HepG2 (cell line): ENCODE measurements at regions not wholly inside any gene's neighbourhood (a gene's known extent, or its start where the extent isn't known, plus 50 kb on each side); places are given as distances from the start of the nearest gene placed in this dataset.

Experiments used
- ATAD3A ChIP-seq: sonication (generic); formaldehyde crosslinking; IDR thresholded peaks from 2 replicates; pipeline ENCODE4 v1.4.0; 2020; ENCODE audit warnings: missing genetic modification reagents
- CENPX ChIP-seq: sonication (generic); formaldehyde crosslinking; IDR thresholded peaks from 2 replicates; pipeline ENCODE4 v1.9.0; 2021; ENCODE audit warnings: mild to moderate bottlenecking, missing genetic modification reagents, moderate library complexity
- GABPB1 ChIP-seq: IDR thresholded peaks from 2 replicates; pipeline ENCODE4 v1.6.1; 2016; ENCODE audit warnings: mild to moderate bottlenecking, missing genetic modification reagents, moderate library complexity, missing compliant biosample characterization
- JUNB ChIP-seq: sonication (generic); formaldehyde crosslinking; IDR thresholded peaks from 2 replicates; pipeline ENCODE4 v1.8.0; 2022; ENCODE audit warnings: missing genetic modification reagents, mild to moderate bottlenecking, borderline replicate concordance
- KMT2B ChIP-seq: IDR thresholded peaks from 2 replicates; pipeline ENCODE4 v1.6.1; 2016; ENCODE audit warnings: missing genetic modification reagents, missing compliant biosample characterization
- MEIS1 ChIP-seq: sonication (generic); formaldehyde crosslinking; IDR thresholded peaks from 2 replicates; pipeline ENCODE4 v1.9.0; 2021; ENCODE audit warnings: mild to moderate bottlenecking, missing genetic modification reagents, moderate library complexity, borderline replicate concordance
- MTF2 ChIP-seq: sonication (generic); formaldehyde crosslinking; IDR thresholded peaks from 2 replicates; pipeline ENCODE4 v1.5.0; 2020; ENCODE audit warnings: missing genetic modification reagents, borderline replicate concordance
- SRF ChIP-seq: IDR thresholded peaks from 2 replicates; pipeline ENCODE4 v1.6.1; 2011; ENCODE audit warnings: mild to moderate bottlenecking, low read depth, low read length, moderate library complexity
- YY1 ChIP-seq: IDR thresholded peaks from 2 replicates; pipeline ENCODE4 v1.6.1; 2011; ENCODE audit warnings: low read length, low read depth, moderate library complexity, mild to moderate bottlenecking; ENCODE audit not compliant: insufficient read depth, insufficient replicate concordance
- ZNF780A ChIP-seq: sonication (generic); formaldehyde crosslinking; IDR thresholded peaks from 2 replicates; pipeline ENCODE4 v1.8.0; 2022; ENCODE audit warnings: mild to moderate bottlenecking, missing genetic modification reagents, moderate library complexity
- TF ChIP-seq, protein P1 (sequence below): sonication (generic); IDR thresholded peaks from 2 replicates; pipeline ENCODE4 v1.6.1; 2016; ENCODE audit warnings: low read depth, borderline replicate concordance
- TF ChIP-seq, protein P2 (sequence below): sonication (generic); formaldehyde crosslinking; IDR thresholded peaks from 2 replicates; pipeline ENCODE4 v1.5.0; 2020; ENCODE audit warnings: mild to moderate bottlenecking, low read depth, missing genetic modification reagents, borderline replicate concordance
- TF ChIP-seq, protein P3 (sequence below): sonication (generic); formaldehyde crosslinking; IDR thresholded peaks from 2 replicates; pipeline ENCODE4 v1.5.0; 2020; ENCODE audit warnings: mild to moderate bottlenecking, missing genetic modification reagents, borderline replicate concordance
- TF ChIP-seq, protein P4 (sequence below): sonication (generic); formaldehyde crosslinking; IDR thresholded peaks from 2 replicates; pipeline ENCODE4 v1.5.1; 2020; ENCODE audit warnings: mild to moderate bottlenecking, missing genetic modification reagents, borderline replicate concordance

DNA sequence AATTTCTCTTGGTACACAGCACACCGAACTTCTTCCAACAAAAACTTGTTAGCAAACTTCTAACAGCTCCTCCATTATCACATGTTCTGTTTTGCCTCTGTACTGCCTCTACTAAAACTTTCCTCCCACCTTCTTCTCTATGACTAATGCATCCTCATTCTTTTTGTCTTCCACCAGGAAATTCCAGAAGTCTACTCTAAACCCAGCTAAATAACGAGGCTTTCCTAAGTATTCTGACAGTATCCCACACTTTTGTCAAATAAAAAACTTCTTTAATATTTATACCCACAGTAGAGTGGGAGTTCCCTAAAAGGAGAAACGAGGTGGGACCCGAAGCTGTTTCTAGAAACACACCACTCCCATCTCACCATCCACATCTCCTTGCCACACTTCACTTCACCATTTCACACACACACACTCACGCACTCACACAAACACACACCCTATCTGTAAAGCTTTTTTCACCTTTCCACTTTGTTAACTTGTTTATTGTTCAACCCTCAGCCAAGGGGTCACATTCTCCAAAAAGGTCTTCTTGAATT, 280.3 kb downstream of the ARAP2 start (continued):
- TF ChIP-seq, protein P1, sequence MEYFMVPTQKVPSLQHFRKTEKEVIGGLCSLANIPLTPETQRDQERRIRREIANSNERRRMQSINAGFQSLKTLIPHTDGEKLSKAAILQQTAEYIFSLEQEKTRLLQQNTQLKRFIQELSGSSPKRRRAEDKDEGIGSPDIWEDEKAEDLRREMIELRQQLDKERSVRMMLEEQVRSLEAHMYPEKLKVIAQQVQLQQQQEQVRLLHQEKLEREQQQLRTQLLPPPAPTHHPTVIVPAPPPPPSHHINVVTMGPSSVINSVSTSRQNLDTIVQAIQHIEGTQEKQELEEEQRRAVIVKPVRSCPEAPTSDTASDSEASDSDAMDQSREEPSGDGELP, result no peak
- TF ChIP-seq JUNB (CRISPR knock-in tag), result no peak
- TF ChIP-seq, protein P2, sequence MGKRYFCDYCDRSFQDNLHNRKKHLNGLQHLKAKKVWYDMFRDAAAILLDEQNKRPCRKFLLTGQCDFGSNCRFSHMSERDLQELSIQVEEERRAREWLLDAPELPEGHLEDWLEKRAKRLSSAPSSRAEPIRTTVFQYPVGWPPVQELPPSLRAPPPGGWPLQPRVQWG (CRISPR knock-in tag), result no peak
- TF ChIP-seq, protein P3, sequence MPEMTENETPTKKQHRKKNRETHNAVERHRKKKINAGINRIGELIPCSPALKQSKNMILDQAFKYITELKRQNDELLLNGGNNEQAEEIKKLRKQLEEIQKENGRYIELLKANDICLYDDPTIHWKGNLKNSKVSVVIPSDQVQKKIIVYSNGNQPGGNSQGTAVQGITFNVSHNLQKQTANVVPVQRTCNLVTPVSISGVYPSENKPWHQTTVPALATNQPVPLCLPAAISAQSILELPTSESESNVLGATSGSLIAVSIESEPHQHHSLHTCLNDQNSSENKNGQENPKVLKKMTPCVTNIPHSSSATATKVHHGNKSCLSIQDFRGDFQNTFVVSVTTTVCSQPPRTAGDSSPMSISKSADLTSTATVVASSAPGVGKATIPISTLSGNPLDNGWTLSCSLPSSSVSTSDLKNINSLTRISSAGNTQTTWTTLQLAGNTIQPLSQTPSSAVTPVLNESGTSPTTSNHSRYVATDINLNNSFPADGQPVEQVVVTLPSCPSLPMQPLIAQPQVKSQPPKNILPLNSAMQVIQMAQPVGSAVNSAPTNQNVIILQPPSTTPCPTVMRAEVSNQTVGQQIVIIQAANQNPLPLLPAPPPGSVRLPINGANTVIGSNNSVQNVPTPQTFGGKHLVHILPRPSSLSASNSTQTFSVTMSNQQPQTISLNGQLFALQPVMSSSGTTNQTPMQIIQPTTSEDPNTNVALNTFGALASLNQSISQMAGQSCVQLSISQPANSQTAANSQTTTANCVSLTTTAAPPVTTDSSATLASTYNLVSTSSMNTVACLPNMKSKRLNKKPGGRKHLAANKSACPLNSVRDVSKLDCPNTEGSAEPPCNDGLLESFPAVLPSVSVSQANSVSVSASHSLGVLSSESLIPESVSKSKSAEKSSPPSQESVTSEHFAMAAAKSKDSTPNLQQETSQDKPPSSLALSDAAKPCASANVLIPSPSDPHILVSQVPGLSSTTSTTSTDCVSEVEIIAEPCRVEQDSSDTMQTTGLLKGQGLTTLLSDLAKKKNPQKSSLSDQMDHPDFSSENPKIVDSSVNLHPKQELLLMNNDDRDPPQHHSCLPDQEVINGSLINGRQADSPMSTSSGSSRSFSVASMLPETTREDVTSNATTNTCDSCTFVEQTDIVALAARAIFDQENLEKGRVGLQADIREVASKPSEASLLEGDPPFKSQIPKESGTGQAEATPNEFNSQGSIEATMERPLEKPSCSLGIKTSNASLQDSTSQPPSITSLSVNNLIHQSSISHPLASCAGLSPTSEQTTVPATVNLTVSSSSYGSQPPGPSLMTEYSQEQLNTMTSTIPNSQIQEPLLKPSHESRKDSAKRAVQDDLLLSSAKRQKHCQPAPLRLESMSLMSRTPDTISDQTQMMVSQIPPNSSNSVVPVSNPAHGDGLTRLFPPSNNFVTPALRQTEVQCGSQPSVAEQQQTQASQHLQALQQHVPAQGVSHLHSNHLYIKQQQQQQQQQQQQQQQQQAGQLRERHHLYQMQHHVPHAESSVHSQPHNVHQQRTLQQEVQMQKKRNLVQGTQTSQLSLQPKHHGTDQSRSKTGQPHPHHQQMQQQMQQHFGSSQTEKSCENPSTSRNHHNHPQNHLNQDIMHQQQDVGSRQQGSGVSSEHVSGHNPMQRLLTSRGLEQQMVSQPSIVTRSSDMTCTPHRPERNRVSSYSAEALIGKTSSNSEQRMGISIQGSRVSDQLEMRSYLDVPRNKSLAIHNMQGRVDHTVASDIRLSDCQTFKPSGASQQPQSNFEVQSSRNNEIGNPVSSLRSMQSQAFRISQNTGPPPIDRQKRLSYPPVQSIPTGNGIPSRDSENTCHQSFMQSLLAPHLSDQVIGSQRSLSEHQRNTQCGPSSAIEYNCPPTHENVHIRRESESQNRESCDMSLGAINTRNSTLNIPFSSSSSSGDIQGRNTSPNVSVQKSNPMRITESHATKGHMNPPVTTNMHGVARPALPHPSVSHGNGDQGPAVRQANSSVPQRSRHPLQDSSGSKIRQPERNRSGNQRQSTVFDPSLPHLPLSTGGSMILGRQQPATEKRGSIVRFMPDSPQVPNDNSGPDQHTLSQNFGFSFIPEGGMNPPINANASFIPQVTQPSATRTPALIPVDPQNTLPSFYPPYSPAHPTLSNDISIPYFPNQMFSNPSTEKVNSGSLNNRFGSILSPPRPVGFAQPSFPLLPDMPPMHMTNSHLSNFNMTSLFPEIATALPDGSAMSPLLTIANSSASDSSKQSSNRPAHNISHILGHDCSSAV (CRISPR knock-in tag), result no peak
- TF ChIP-seq MTF2, result no peak
- no peak for TF ChIP-seq KMT2B
- TF ChIP-seq, protein P4, sequence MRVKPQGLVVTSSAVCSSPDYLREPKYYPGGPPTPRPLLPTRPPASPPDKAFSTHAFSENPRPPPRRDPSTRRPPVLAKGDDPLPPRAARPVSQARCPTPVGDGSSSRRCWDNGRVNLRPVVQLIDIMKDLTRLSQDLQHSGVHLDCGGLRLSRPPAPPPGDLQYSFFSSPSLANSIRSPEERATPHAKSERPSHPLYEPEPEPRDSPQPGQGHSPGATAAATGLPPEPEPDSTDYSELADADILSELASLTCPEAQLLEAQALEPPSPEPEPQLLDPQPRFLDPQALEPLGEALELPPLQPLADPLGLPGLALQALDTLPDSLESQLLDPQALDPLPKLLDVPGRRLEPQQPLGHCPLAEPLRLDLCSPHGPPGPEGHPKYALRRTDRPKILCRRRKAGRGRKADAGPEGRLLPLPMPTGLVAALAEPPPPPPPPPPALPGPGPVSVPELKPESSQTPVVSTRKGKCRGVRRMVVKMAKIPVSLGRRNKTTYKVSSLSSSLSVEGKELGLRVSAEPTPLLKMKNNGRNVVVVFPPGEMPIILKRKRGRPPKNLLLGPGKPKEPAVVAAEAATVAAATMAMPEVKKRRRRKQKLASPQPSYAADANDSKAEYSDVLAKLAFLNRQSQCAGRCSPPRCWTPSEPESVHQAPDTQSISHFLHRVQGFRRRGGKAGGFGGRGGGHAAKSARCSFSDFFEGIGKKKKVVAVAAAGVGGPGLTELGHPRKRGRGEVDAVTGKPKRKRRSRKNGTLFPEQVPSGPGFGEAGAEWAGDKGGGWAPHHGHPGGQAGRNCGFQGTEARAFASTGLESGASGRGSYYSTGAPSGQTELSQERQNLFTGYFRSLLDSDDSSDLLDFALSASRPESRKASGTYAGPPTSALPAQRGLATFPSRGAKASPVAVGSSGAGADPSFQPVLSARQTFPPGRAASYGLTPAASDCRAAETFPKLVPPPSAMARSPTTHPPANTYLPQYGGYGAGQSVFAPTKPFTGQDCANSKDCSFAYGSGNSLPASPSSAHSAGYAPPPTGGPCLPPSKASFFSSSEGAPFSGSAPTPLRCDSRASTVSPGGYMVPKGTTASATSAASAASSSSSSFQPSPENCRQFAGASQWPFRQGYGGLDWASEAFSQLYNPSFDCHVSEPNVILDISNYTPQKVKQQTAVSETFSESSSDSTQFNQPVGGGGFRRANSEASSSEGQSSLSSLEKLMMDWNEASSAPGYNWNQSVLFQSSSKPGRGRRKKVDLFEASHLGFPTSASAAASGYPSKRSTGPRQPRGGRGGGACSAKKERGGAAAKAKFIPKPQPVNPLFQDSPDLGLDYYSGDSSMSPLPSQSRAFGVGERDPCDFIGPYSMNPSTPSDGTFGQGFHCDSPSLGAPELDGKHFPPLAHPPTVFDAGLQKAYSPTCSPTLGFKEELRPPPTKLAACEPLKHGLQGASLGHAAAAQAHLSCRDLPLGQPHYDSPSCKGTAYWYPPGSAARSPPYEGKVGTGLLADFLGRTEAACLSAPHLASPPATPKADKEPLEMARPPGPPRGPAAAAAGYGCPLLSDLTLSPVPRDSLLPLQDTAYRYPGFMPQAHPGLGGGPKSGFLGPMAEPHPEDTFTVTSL (CRISPR knock-in tag), result no peak
- no peak for TF ChIP-seq CENPX (CRISPR knock-in tag)
- no peak for TF ChIP-seq YY1
- no peak for TF ChIP-seq GABPB1 (CRISPR knock-in tag)
- TF ChIP-seq ATAD3A (CRISPR knock-in tag), result no peak
- TF ChIP-seq MEIS1 (CRISPR knock-in tag), result no peak
- TF ChIP-seq ZNF780A (CRISPR knock-in tag), result no peak
- TF ChIP-seq SRF, result no peak
